ENCODE measurements at regions not wholly inside any gene's neighbourhood (a gene's known extent, or its start where the extent isn't known, plus 50 kb on each side); places are given as distances from the start of the nearest gene placed in this dataset.

DNA sequence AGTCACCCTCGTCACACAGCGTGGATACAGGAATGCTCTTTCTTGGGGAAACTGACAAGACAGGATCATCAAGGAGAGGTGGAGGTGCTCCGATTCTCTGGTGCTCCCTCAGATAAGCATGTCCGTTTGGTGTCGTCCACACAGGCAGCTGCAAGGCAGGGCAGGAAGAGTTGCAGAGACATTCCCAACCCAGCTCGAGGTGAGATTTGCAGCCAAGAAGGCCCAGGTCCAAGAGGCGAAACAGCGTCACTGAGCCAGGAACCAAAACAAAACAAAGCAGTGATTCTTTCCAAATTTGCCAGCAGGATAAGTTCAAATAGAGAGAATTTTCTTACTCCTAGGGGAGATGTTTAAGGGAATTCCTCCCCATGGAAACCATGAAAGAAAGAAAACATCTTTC, 386.5 kb upstream of the PFKP start:
- TF ChIP-seq, protein P1, sequence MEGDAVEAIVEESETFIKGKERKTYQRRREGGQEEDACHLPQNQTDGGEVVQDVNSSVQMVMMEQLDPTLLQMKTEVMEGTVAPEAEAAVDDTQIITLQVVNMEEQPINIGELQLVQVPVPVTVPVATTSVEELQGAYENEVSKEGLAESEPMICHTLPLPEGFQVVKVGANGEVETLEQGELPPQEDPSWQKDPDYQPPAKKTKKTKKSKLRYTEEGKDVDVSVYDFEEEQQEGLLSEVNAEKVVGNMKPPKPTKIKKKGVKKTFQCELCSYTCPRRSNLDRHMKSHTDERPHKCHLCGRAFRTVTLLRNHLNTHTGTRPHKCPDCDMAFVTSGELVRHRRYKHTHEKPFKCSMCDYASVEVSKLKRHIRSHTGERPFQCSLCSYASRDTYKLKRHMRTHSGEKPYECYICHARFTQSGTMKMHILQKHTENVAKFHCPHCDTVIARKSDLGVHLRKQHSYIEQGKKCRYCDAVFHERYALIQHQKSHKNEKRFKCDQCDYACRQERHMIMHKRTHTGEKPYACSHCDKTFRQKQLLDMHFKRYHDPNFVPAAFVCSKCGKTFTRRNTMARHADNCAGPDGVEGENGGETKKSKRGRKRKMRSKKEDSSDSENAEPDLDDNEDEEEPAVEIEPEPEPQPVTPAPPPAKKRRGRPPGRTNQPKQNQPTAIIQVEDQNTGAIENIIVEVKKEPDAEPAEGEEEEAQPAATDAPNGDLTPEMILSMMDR (conservative IDR thresholded peaks at IDR 0.05): no peak
- H3K27me3 Mint-ChIP-seq: peaks cover 17% of the 10 kb centered on the region
- no peaks in the 10 kb centered on the region for H3K9me3 Mint-ChIP-seq
- H3K27ac Mint-ChIP-seq: no peak overlapping the region
- H3K36me3 Mint-ChIP-seq: no peaks in the 10 kb centered on the region
- H3K4me1 Mint-ChIP-seq (ENCODE audit: unreplicated experiment): no peaks in the 10 kb centered on the region
- H3K4me3 Mint-ChIP-seq: no peak overlapping the region
- no peak for DNase-seq (ENCODE audit: extremely low spot score, unreplicated experiment)

- no peaks in the 10 kb centered on the region for H3K9me3 Mint-ChIP-seq
- no peak overlapping the region for H3K27ac Mint-ChIP-seq
- H3K4me3 Mint-ChIP-seq: no peak overlapping the region
- TF ChIP-seq, protein P1 (conservative IDR thresholded peaks at IDR 0.05): no peak
- H3K36me3 Mint-ChIP-seq: no peaks in the 10 kb centered on the region
- no peaks in the 10 kb centered on the region for H3K4me1 Mint-ChIP-seq (ENCODE audit: unreplicated experiment)
- DNase-seq (ENCODE audit: extremely low spot score, unreplicated experiment): no peak
- H3K27me3 Mint-ChIP-seq: peaks cover 17% of the 10 kb centered on the region
Measured at GRCh38 chr10:2679646-2680045, 387.7 kb upstream of the PFKP start.

- H3K4me3 Mint-ChIP-seq: no peak overlapping the region
- no peaks in the 10 kb centered on the region for H3K4me1 Mint-ChIP-seq (ENCODE audit: unreplicated experiment)
Measured at GRCh38 chr10:2676455-2676854, 390.9 kb upstream of the PFKP start.

GRCh38 chr10:2674451-2674850, 392.9 kb upstream of the PFKP start:
- H3K4me1 Mint-ChIP-seq (ENCODE audit: unreplicated experiment): no peaks in the 10 kb centered on the region
- TF ChIP-seq, protein P1 (conservative IDR thresholded peaks at IDR 0.05): no peak
- H3K27ac Mint-ChIP-seq: no peak overlapping the region
- DNase-seq (ENCODE audit: extremely low spot score, unreplicated experiment): no peak
- H3K4me3 Mint-ChIP-seq: no peak overlapping the region
- no peaks in the 10 kb centered on the region for H3K36me3 Mint-ChIP-seq
- H3K9me3 Mint-ChIP-seq: no peaks in the 10 kb centered on the region
- H3K27me3 Mint-ChIP-seq: no peaks in the 10 kb centered on the region

More at GRCh38 chr10:2676455-2676854, 390.9 kb upstream of the PFKP start:
- Mint-ChIP-seq H3K9me3 (no peaks in the 10 kb centered on the region), H3K27me3 (peaks cover 5% of the 10 kb centered on the region), H3K36me3 (no peaks in the 10 kb centered on the region), H3K27ac (no peak overlapping the region)
- TF ChIP-seq, protein P1 (conservative IDR thresholded peaks at IDR 0.05): no peak
- DNase-seq (ENCODE audit: extremely low spot score, unreplicated experiment): no peak

GRCh38 chr10:2670864-2671263, 396.5 kb upstream of the PFKP start:
- no peak for DNase-seq (ENCODE audit: extremely low spot score, unreplicated experiment)

More at GRCh38 chr10:2670864-2671263, 396.5 kb upstream of the PFKP start:
- no peaks in the 10 kb centered on the region for H3K27me3 Mint-ChIP-seq
- H3K4me1 Mint-ChIP-seq (ENCODE audit: unreplicated experiment): no peaks in the 10 kb centered on the region
- TF ChIP-seq, protein P1 (conservative IDR thresholded peaks at IDR 0.05): no peak
- no peak overlapping the region for H3K27ac Mint-ChIP-seq
- H3K9me3 Mint-ChIP-seq: peaks cover 6% of the 10 kb centered on the region
- H3K36me3 Mint-ChIP-seq: no peaks in the 10 kb centered on the region
- no peak overlapping the region for H3K4me3 Mint-ChIP-seq
